GM21515 (cell line): ENCODE measurements at regions not wholly inside any gene's neighbourhood (a gene's known extent, or its start where the extent isn't known, plus 50 kb on each side); places are given as distances from the start of the nearest gene placed in this dataset.

Source experiments
- ATAC-seq: cut with Tn5 transposase; IDR thresholded peaks from one replicate; pipeline ENCODE4 v1.9.1; 2021; ENCODE audit not compliant: unreplicated experiment

DNA sequence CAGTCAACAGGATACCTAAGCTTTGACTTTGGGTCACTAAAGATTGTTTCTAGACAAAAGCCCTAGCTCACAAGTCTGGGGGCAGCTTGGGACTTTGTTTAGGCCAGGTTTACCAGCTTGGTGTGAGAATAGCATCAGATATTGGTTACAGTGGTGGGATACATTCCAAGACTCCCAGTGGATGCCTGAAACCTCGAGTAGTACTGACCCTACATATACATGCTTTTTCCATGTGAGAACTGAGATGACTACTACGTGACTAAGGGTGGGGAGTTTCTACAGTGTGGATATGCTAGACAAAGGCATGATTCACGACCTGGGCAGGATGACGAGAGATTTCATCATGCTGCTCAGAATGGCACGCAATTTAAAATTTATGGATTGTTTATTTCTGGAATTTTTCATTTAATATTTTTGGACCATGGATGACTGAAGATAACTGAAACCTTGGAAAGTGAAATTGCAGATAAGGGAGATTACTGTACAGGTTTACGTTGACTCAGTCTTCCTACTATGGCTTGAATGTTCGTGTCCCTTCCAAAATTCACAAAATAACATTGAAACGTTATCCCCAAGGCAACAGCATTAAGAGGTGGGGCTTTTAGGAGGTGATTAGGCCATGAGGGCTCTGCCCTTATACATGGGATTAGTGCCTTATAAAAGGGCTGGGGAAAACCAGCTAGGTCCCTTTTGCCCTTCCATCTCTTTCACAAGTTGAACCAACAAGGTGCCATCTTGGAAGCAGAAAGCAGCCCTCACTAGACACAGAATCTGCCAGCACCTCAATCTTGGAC lies 50.2 kb upstream of the CTAGE1 start:
- no peak for ATAC-seq

DNA sequence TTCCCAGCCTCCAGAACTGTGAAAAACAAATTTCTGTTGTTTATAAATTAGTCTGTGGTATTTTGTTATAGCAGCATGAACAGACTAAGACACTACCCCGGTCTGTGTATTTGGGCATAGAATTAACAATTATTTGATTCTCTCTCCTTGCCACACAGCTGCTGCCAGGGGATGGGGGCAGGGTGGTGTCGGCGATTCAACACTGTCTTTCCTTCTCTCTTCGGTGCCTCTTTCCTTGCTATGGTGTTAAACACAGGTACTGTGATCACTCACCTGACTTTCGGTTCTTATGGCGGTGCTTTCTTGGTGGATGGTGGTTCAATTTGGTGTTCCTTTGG lies 50.8 kb upstream of the CTAGE1 start:
- ATAC-seq = no peak

DNA sequence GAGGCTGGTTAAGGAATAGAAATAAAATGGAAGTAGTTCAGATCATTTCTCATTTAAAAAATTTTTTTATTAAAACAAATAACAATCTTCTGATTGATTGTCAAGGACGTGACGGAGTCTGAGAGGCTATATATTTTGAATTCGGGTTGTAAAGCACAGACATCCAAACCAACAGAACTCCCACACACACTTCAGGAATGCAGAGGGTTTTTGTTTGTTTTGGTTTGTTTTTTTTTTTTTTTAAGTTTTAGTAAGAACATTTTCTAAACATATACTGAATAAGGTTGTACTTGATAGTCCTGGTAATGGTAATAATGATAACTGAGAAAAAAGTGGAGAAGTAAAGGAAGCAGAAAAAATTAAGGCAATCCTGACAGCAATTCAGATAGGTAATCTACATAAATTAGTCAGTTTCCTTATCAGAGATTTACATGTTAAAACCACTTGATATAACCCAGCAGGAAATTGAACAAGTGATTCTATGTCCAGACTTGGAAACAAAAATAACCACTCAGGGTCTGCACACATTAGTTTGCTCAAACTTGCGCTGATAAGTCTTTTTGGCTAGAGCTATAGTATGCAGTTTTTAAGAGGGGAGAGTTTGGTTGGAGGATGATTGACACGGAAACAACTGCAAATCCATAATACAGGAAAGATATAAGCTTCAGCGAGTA lies 51.5 kb upstream of the CTAGE1 start:
- no peak for ATAC-seq

DNA sequence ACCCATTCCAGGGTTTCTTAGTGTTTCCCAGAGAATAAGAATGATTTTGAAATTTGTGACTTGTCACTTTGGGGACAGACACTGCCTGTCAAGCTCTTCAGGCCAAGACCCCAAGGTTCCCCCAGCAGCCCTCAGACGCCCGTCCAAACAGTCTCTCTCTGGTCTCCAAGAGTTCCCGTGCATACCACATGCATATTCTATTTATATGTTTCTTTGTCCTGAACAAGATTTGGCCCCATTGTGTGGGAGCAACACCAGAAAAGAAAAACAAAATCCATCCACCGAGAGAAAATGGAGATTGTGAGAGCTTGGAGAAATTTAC lies 52.2 kb upstream of the CTAGE1 start:
- ATAC-seq = no peak

DNA sequence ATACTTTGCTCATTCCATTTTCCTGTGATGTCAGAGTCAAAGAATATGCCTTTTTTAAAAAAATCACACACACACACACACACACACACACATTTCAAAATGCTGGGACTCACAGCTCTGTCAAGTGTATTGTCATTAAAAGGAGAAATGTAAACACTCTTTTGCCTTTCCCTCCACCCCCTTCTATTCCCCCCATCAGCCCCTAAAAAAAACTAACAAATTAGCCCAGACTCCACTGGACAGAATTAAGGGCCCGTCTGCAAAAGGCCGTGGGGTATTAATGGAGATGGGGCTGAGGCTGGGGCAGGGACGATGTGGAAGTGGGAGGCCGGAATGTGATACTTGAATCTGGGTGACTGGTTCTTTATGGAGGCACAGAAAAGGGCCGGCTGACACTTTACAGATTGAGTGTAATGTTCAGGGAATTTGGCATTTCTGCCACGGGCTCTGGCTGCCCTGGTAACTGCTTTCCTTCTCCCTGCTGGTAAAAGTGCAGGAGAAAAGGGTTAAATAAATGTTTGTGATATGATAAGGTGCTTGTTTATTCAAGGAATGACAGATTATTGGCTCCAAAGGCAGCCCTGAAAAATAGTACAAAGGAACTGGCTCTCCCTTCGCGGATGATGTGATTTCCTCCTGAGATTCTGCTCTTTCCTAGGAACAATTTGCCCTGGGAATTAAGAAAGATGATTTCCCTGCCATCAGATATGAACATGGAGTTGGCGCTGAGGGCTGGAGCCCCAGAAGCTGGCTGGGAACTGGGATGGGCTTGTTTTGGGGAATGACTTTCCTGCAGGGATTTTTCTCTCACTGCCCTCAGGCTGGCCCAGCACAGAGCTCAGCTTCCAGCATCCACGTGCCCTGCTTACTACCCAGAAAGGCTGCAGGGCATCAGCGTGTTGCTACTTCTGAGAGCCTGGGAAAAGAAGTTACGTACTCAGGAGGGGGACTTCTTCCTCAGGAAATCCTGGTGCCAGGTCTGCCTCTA lies 52.8 kb upstream of the CTAGE1 start:
- ATAC-seq = no peak

DNA sequence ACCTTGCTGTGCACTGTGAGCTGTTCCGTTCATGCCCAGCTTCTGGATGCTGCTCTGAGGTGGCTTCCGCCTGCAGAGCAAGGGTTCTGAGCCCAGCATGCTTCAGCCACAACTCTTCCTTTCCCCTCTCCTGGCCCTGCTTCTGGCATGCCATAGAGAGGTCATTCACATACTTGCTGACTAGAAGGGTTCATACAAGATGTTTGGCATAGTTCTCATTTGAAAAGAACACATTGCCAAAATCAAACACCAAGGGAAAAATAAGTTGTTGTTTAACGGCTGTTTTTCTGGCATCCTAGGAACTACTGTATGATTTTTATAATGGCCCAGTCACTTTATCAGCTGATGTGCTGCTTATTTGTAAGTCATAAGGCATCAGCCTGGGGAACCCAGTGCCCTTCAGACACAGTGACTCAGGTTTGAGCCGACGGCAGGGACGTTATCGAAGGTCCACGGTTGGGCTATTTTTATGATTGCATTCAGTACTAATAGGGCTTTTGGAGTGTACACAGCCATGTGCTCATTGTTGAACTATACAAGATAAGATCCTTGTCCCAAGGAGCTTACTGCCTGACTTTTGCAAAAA lies 53.9 kb upstream of the CTAGE1 start:
- no peak for ATAC-seq

DNA sequence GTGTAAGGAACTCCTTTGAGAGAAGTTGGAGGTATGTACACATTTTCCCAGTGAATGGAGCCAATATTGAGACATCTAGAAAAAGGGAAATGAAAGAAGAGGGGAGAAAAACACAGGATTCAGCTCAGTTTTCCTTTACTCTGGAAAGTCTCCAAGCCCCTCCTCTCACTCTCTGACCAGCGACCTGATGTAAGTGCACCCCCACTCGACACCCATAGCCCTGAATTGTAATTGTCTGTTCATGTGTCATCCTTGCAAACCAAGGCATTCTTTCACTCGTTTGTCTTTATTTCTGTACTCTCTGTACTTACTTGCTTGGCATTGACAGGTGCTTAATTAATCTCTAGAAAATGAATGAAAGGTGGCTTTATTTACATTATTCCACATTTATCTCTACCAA lies 55.7 kb upstream of the CTAGE1 start:
- ATAC-seq = no peak

DNA sequence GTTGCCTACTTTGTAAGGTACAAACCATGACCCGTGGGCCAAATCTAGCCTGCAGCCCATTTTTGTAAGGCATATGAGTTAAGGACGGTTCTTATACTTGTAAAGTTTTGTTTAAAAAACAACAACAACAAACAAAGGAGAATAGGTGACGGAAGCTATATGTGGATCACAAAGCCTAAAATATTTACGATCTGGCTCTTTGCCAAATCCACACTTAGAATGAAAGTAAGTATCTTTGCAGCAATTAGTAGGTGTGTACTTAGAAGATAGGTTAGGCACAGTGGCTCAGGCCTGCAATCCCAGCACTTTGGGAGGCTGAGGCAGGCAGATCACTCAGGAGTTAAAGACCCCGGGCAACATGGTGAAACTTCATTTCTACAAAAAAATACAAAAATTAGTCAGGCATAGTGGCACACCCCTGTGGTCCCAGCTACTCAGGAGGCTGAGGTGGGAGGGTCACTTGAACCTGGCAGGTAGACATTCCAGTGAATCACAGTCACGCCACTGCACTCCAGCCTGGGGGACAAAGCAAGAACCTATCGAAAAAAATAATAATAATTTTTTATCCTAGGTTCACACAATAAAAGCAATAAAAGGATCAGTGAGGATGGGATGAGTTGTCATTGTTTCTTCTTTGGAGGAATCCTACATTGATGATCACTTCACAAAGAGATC lies 57.8 kb upstream of the CTAGE1 start:
- ATAC-seq = no peak

DNA sequence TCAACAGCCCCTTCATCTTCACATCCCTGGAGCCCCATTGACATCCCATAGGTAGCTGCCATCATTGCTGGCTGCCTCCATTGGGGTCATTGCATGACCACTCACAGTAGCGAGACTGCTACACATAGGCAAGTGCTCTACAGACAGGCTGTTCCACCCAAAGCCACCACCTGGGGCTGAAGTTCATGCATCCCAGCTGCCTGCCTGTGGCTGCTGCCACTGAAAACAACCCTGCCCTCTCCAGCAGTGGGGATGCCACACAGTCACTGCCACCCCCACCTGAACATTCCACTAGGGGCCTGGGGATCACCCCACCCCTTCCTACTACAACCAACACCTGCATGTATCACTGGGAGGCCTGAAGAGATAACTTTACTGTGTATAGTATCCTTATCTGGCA lies 59.5 kb upstream of the CTAGE1 start:
- ATAC-seq = no peak

DNA sequence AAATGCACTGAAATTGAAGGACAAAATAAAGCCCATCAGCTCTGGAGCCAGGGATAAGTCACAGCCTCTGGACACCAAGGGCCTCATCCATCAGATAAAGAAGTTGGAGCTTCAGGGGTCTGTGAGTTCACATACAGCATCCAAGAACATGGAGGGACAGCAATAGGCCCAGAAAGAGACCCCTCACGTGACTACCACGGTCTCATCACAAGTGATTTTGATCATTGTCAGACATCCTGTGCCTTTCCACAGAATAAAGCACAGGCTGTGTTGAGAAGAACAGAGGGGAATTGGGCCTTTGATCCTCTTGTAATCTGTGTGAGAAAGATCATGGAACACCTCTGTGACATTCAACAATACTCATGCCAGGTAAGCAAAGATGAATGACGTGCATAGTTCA lies 65.2 kb upstream of the CTAGE1 start:
- no peak for ATAC-seq

DNA sequence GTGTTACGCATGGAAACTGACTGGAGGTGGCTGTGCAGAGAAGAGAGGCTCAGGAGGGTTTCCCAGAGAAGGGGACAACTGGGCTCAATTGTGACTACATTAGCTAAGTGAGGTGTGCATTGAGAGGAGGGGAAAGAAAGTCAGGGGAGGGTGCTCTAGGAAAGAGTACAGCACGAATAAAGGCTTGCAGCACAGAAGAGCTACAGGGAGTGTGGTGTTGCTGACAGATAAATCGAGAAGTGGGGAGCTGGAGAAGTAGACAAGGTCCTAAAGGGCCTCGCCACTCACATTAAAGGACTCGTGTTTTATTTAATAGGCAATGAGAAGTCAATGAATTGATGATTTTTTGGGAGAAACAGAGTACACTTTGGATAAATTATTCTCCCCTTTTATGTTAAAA lies 65.7 kb upstream of the CTAGE1 start:
- no peak for ATAC-seq

DNA sequence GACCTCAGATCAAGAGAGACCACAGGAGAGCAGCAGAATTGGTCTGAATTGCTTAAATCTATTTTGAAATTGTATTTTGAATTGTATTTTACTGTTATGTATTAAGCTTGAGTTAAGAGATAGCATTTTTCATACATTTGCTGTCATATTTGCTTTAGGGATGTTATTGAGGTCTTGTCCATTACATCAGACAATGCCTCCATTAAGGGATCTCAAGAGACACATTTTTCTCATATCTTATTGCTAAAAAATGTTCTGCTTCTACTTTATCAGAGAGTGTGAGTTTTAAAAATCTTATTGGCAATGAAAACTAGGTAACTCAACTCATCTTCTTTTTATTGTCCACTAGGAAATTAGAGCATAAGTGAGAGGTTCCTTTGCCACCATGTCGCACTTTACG lies 66.8 kb upstream of the CTAGE1 start:
- no peak for ATAC-seq

DNA sequence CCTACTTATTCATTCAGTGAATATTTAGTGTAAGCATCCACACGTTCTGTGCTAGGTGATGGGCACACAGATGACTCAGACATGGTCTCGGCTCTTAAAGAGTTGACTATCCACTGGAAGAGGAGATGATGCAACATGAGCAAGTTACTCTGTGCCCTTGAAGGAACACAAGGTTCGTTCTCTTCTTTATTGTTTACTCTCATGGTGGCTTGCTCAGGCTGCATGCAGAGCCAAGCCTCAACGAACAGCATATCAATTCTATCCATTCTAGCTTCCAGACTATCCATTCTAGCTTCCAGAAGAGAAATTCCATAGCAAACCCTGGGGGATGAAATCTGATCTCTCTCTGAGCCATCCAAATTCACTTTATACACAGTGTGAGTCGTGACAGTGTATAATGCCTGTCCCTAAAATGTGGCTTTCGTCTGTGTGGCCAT lies 68.1 kb upstream of the CTAGE1 start:
- no peak for ATAC-seq

DNA sequence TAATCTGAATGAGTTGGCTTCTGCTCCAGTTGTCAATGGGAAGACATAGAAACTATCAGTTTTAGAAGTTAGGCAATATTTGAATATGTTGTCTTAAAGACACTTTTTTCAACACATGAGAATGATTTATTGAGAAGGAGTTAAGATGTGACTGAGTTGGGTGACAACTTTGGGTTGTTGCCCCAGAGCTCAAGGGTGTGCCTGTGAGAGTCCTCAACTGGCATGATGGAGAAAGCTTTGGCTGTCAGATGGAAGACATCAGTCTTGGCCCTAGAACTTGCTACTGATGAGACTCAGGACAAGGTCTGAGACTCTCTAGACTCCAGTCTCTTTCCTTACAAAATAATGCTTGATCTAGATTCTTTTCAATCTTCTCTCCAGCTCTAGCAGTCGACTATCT lies 69.0 kb upstream of the CTAGE1 start:
- ATAC-seq = no peak

DNA sequence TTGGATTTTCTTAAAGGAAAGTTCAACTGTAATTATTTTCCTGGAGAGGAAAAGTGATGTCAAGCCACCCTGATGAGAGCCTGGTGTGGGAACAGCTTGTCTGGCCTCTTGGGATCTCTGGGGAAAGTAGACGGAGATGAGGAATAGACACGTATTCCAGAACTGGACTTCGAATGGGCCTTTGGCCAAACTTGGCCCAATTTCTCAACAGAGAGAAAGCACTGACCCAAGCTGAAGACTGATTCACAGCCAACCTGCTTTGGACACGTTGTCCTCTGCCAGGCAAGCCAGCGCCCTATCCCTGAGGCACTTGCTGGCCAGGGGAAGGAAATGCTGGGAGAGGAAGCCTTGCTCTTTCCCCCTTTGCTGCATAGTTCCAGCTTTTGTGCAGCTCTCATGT lies 70.8 kb upstream of the CTAGE1 start:
- ATAC-seq = no peak

DNA sequence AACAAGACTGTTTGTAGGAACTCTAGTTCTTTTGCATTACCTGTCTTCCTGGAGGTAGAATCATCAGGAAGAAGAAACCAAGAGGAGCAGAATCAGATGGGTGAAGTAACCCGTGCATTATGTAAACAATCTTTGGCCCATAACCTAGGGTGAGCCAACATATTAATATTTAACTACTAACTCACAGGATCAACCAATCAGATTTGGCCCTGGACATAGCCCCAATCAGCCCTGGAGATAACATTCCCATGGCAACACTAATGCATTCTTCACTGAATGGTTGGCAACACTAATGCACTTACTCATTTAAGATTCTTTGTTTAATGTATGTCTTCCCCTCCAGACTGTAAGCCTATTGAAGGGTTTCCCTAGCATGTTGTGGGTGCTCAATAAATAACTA lies 72.0 kb upstream of the CTAGE1 start:
- ATAC-seq = no peak

DNA sequence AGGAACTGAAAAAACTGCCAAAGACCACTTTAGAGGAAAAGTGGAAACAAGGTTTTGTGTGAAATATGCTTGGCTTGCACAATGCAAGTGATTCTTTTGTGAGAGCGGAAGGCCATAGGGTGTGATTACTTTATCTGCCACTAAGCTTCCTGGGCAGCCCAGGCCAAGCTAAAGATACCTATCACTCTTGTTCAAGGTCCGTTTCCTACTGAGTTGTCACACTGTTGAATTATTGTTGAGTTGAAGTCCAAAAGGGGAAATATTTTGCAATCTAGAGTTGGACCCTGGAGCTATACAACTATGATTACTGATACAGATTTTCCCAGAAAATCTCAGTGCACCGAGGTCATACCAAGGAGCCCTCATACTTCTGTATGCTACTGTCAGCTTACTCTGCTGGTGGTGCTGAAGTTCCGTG lies 72.7 kb upstream of the CTAGE1 start:
- no peak for ATAC-seq

DNA sequence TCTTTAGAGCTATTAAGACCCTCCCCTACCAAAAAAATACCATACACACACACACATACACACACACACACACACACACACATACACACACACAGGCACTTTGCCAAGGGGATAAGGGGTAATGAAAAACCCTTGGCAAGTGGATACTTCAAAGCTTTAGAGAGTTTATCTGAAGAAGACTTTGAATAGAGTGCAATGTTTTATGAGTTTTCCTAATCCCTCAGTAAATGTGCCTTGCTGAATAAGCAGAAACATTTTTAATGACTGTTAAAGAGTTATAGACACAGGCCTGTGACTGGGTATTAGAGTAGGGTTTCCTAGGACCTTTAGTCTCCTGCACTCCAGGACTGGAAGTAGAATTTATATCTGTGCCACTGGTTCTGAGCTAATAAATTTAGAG lies 75.5 kb upstream of the CTAGE1 start:
- ATAC-seq = no peak

DNA sequence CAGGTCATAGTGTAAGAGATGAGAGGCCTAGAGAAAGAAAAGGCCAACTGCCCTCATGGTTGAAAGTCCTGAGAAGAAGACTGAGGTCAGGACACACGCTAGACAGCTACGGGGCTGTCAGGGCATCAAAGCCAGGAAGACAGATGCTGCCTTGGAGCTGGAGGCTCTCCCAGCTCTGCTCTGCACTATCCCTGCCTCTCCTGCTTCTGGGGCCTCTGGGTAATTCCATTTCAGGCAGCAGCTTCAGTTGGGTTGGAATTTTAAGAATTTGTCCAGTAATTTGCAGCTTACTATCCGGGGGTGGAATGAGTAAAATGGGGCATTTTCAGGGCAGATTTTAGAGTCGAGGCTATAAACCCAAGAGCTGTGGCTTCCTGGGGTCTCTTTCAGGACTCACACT lies 76.2 kb upstream of the CTAGE1 start:
- ATAC-seq = no peak

DNA sequence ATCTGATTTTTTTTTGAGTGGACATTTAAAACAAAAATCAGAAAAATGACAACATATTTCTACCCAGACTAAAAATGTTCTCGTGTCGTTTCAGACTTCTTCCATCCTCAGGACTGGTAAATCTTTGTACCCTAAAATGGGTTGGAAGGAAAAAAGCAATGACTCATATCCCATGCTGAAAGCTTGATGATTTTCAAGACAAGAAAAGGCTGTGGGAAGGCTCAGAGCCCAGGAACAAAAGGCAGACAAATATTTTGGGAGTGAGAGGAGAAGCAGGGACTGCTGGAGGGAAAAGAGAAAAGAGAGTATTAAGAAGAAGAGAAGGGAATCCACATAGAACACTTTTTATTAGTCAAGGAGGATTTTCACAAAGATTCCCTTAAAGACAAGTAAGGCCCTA lies 77.1 kb upstream of the CTAGE1 start:
- no peak for ATAC-seq

DNA sequence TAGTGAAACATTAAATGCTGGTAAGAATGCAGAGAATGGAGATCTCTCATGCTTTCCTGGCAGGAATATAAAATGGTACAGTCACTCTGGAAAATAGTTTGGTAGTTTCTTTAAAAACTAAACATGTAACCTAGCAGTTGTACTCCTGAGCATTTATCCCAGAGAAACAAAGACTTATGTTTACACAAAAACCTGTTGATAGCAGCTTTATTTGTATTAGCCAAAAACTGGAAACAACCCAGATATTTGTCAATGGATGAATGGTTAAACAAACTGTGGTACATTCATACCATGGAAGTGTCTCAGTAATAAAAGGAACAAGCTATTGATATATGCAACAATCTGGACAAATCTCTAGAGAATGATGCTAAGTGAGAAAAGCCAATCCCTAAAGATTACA lies 81.7 kb upstream of the CTAGE1 start:
- ATAC-seq = no peak
